SK-N-MC (cell line): ENCODE measurements at regions not wholly inside any gene's neighbourhood (a gene's known extent, or its start where the extent isn't known, plus 50 kb on each side); places are given as distances from the start of the nearest gene placed in this dataset.

ENCODE experiments used
- EZH2 ChIP-seq: fragments of 200-600 bp; sonication (generic); IDR thresholded peaks from one replicate; pipeline ENCODE4 v1.6.1; 2017; ENCODE audit warnings: antibody characterized with exemption
- FOXP2 ChIP-seq: optimal IDR thresholded peaks from 2 replicates; pipeline ENCODE3; 2011; ENCODE audit warnings: mild to moderate bottlenecking, moderate library complexity; ENCODE audit not compliant: insufficient read depth; ENCODE audit errors: extremely low read length, control extremely low read depth

DNA sequence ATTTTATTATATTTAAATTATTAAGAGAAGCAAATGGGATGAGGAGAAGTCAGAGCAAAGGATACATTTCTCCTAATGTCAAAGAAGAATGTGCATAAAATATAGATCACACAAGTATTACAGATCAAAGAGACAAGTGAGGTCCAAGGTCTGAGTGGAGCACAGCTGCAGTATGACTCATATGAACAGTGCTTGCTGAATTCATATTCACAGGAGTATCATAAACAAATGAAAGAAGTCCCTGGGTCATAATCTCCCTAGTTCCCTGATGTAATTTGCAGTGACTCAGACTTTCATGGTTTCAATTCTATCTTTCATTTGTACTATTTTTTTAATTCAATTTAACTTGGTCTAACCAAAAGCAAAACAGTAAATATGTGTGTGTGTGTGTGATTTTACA lies 499.0 kb upstream of the CCDC179 start:
- TF ChIP-seq EZH2 (no peak), FOXP2 (no peak)
